Nephron progenitor cell (in vitro differentiated cells): ENCODE measurements at regions not wholly inside any gene's neighbourhood (a gene's known extent, or its start where the extent isn't known, plus 50 kb on each side); places are given as distances from the start of the nearest gene placed in this dataset.

Experiments
- DNase-seq: peaks from one replicate; pipeline ENCODE4 v3.0.0; 2021
- H3K27ac Mint-ChIP-seq: 2 replicates; pipeline ENCODE4 v1.8.0; 2021; ENCODE audit warnings: mild to moderate bottlenecking, moderate library complexity, mixed read lengths
- H3K27me3 Mint-ChIP-seq: 2 replicates; pipeline ENCODE4 v1.8.0; 2021; ENCODE audit warnings: mild to moderate bottlenecking, low read depth, mixed read lengths; ENCODE audit not compliant: poor library complexity
- H3K36me3 Mint-ChIP-seq: 2 replicates; pipeline ENCODE4 v1.8.0; 2021; ENCODE audit warnings: low read depth, mixed read lengths
- H3K4me1 Mint-ChIP-seq: 2 replicates; pipeline ENCODE4 v1.8.0; 2021; ENCODE audit warnings: mixed read lengths
- H3K4me3 Mint-ChIP-seq: 2 replicates; pipeline ENCODE4 v1.8.0; 2021; ENCODE audit warnings: mild to moderate bottlenecking, moderate library complexity, mixed read lengths
- H3K9me3 Mint-ChIP-seq: 2 replicates; pipeline ENCODE4 v1.8.0; 2021; ENCODE audit warnings: mild to moderate bottlenecking, moderate library complexity, mixed read lengths
- CTCF ChIP-seq: fragments of 200-600 bp; sonication (generic); IDR thresholded peaks from 2 replicates; pipeline ENCODE4 v1.5.0; 2021; ENCODE audit warnings: antibody characterized with exemption

DNA sequence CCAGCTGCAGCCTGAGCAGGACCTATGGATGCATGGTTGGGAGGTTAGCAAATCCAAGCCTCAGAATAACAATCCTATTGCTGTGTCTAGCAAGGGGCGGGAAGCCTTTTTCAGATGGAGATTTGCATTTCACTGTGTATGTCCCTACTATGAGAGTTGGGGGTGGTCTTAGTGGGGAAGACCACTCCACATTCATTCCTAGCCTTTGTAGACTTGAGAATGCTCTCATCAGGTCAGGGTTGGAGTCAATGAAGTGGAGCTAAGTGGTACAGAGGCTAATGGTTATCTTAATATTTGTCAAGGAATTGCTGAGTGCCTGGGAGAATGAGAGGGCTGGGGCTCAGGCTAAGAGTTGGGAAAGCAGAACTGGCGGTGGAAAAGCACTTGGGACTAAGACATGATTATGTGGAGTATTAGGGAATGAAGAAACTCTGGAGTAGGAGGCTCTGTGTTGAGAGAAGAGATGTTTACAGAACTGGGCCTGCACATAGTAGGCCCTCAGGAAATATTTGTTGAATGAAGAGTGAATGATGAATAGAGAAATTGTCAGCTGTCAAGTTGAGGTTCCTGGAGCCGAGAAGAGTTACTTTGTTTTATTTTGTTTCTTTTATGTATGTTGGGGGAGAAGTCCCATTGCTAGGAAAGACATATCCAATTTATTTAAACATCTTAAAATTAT is 175.5 kb upstream of the SPRY4 start:
- peaks cover 11% of the 10 kb centered on the region for H3K27me3 Mint-ChIP-seq
- no peaks in the 10 kb centered on the region for H3K9me3 Mint-ChIP-seq
- no peak overlapping the region for H3K27ac Mint-ChIP-seq
- no peaks in the 10 kb centered on the region for H3K36me3 Mint-ChIP-seq
- no peak for DNase-seq
- TF ChIP-seq CTCF, result no peak
- H3K4me1 Mint-ChIP-seq, result peaks cover 4% of the 10 kb centered on the region
- H3K4me3 Mint-ChIP-seq, result no peak overlapping the region

DNA sequence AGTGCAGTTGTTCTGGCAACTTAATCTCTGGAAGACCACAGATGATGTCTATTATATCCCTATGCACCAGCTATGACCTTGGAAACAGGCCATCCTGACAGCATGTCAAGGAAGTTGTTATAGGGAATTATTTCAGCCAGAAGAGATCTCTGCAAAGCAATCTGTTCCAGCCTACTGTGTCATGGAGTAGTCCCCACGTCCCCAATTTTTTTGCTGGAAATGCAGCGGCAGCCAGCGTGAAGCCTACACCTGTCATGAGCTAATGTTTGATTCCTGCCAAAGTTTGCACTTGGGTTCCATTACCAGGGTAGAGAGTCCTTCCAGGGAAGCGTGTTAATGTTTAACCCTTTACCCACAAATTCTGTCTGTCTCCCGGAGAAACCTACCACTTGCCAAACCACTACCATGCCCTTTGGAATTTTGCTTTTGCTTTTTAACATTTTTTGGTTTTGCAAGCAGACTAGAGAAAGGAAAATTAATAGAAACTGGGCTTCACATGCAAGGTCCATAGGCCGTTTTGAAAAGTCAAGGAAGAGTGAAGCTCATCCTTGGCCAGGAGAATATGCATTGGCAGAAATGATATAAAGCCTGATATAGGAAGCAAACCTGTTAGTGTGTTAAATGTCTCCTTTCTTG is 174.9 kb upstream of the SPRY4 start:
- TF ChIP-seq CTCF, result no peak
- Mint-ChIP-seq H3K36me3 (no peaks in the 10 kb centered on the region), H3K9me3 (no peaks in the 10 kb centered on the region), H3K27me3 (peaks cover 13% of the 10 kb centered on the region), H3K4me3 (no peak overlapping the region), H3K27ac (no peak overlapping the region), H3K4me1 (peaks cover 4% of the 10 kb centered on the region)
- no peak for DNase-seq

- no peak for TF ChIP-seq CTCF
- Mint-ChIP-seq H3K27me3 (peaks cover 13% of the 10 kb centered on the region), H3K36me3 (no peaks in the 10 kb centered on the region), H3K9me3 (no peaks in the 10 kb centered on the region), H3K4me1 (peaks cover 4% of the 10 kb centered on the region), H3K4me3 (no peak overlapping the region), H3K27ac (no peak overlapping the region)
- no peak for DNase-seq
Measured at GRCh38 chr5:142498298-142498697, 173.5 kb upstream of the SPRY4 start.

DNA sequence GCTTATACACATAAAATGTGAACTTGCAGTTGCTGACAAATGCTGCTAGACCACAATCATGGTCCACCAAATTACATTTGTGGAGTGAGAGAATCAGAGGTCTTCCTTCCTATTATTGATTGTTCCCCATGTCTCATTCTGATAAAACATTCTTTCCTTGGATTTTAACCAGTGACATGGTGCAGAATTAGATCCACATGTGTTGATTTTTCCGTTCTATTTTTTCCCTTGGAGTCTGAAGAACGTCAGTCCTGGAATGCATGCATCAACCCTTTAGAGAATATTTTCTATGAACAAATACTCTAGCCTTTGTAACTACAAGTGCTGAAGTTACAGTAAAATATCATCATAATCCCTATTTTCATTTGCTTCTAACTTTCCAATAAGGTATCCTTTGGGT is 170.7 kb upstream of the SPRY4 start:
- no peak for DNase-seq
- Mint-ChIP-seq H3K4me3 (no peak overlapping the region), H3K27me3 (peaks cover 9% of the 10 kb centered on the region), H3K36me3 (no peaks in the 10 kb centered on the region), H3K9me3 (no peaks in the 10 kb centered on the region), H3K27ac (no peak overlapping the region), H3K4me1 (peaks cover 29% of the 10 kb centered on the region)
- TF ChIP-seq CTCF, result no peak

DNA sequence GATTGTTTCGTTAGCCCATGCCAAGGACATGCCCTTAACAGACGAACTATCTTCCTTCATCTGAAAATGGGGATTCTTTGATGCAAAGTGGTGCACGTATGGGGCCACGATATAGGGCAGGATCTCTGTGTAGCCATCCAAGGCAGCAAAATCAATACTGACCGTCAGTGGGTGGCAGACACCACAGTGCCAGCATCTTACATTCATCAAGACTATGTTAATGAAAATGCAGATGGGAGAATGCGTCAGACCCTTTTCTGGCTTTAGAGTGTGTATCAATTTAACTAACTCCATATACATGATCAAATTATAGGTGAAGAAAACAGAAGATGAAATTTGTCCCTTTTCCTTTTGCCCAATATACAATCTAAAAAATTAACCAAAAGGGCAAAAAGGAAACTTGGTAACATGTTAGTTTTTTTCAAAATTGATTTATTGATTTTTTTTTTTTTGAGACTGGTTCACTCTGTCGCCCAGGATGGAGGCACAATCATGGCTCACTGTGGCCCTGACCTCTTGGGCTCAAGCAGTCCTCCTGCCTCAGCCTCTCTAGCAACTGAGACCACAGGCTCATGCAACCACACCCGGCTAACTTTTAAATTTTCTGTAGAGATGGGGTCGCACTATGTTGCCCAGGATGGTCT is 169.2 kb upstream of the SPRY4 start:
- no peak overlapping the region for H3K4me3 Mint-ChIP-seq
- no peak for DNase-seq
- H3K9me3 Mint-ChIP-seq, result peaks cover 5% of the 10 kb centered on the region
- peaks cover 39% of the 10 kb centered on the region for H3K4me1 Mint-ChIP-seq
- no peak for TF ChIP-seq CTCF
- peak overlapping the region; percentile 47 for H3K27ac Mint-ChIP-seq
- peaks cover 9% of the 10 kb centered on the region for H3K27me3 Mint-ChIP-seq
- peaks cover 6% of the 10 kb centered on the region for H3K36me3 Mint-ChIP-seq
